GM18498 (cell line): ENCODE measurements at regions not wholly inside any gene's neighbourhood (a gene's known extent, or its start where the extent isn't known, plus 50 kb on each side); places are given as distances from the start of the nearest gene placed in this dataset.

ENCODE experiments used
- ATAC-seq: cut with Tn5 transposase; IDR thresholded peaks from one replicate; pipeline ENCODE4 v1.9.1; 2021; ENCODE audit warnings: mild to moderate bottlenecking, moderate library complexity; ENCODE audit not compliant: unreplicated experiment

GRCh38 chr10:6888434-6888833, 308.4 kb upstream of the PRKCQ start:
- no peak for ATAC-seq

GRCh38 chr10:6885284-6885683, 305.2 kb upstream of the PRKCQ start:
- no peak for ATAC-seq

- ATAC-seq: no peak
These were observed 301.9 kb upstream of the PRKCQ start for GRCh38 chr10:6881987-6882386.

- no peak for ATAC-seq
These were observed 297.8 kb upstream of the PRKCQ start for GRCh38 chr10:6877722-6878392.

- no peak for ATAC-seq
These were observed 297.3 kb upstream of the PRKCQ start for GRCh38 chr10:6877336-6877721.

GRCh38 chr10:6875269-6875865, 295.3 kb upstream of the PRKCQ start:
- no peak for ATAC-seq

- ATAC-seq: no peak
These were observed 291.1 kb upstream of the PRKCQ start for GRCh38 chr10:6871128-6871527.

- no peak for ATAC-seq
These were observed 288.1 kb upstream of the PRKCQ start for GRCh38 chr10:6868036-6868725.

- no peak for ATAC-seq
These were observed 286.7 kb upstream of the PRKCQ start for GRCh38 chr10:6866757-6867156.

GRCh38 chr10:6864142-6864541, 284.1 kb upstream of the PRKCQ start:
- no peak for ATAC-seq

GRCh38 chr10:6863381-6863780, 283.3 kb upstream of the PRKCQ start:
- ATAC-seq: no peak

- ATAC-seq: no peak
These were observed 270.4 kb upstream of the PRKCQ start for GRCh38 chr10:6850452-6850851.

GRCh38 chr10:6847561-6847960, 267.5 kb upstream of the PRKCQ start:
- ATAC-seq: no peak

- ATAC-seq: no peak
These were observed 264.0 kb upstream of the PRKCQ start for GRCh38 chr10:6843894-6844650.

- no peak for ATAC-seq
These were observed 263.4 kb upstream of the PRKCQ start for GRCh38 chr10:6843481-6843881.

- ATAC-seq: no peak
These were observed 262.6 kb upstream of the PRKCQ start for GRCh38 chr10:6842722-6843121.

- no peak for ATAC-seq
These were observed 261.7 kb upstream of the PRKCQ start for GRCh38 chr10:6841761-6842160.

GRCh38 chr10:6840766-6841165, 260.7 kb upstream of the PRKCQ start:
- ATAC-seq: no peak

- ATAC-seq: no peak
These were observed 260.2 kb upstream of the PRKCQ start for GRCh38 chr10:6840201-6840691.

- ATAC-seq: no peak
These were observed 258.0 kb upstream of the PRKCQ start for GRCh38 chr10:6838118-6838517.

- no peak for ATAC-seq
These were observed 253.5 kb upstream of the PRKCQ start for GRCh38 chr10:6833458-6834011.
